Upper lobe of left lung (tissue), 4 donors: ENCODE measurements at regions not wholly inside any gene's neighbourhood (a gene's known extent, or its start where the extent isn't known, plus 50 kb on each side); places are given as distances from the start of the nearest gene placed in this dataset.

Source experiments
- CTCF ChIP-seq, 6 experiments: fragments of 450-650 bp in 4 of 6; fragments of 200-600 bp in 2 of 6; sonication (generic) in 2 of 6; IDR thresholded peaks; one replicate each; pipeline ENCODE4 v1.5.1; 2016 to 2019; ENCODE audit warnings: antibody characterized with exemption in 6 of 6
- POLR2A ChIP-seq, 4 donors: fragments of 450-650 bp; IDR thresholded peaks; one replicate each; pipeline ENCODE4 v1.5.1; 2016 to 2017; ENCODE audit warnings: antibody characterized with exemption in 4 of 4, mild to moderate bottlenecking in 2 of 4
- POLR2AphosphoS5 ChIP-seq, 2 donors: sonication (generic); formaldehyde crosslinking; IDR thresholded peaks; one replicate each; pipeline ENCODE4 v1.5.1; 2017; ENCODE audit warnings: antibody characterized with exemption in 2 of 2

GRCh38 chr7:145219461-145219860, 383.6 kb upstream of the TPK1 start:
- TF ChIP-seq CTCF (IDR thresholded peaks at IDR 0.05) (no peak), POLR2AphosphoS5 (IDR thresholded peaks at IDR 0.05) (no peak), POLR2A (IDR thresholded peaks at IDR 0.05) (no peak)
